ENCODE measurements at regions not wholly inside any gene's neighbourhood (a gene's known extent, or its start where the extent isn't known, plus 50 kb on each side); places are given as distances from the start of the nearest gene placed in this dataset.

DNA sequence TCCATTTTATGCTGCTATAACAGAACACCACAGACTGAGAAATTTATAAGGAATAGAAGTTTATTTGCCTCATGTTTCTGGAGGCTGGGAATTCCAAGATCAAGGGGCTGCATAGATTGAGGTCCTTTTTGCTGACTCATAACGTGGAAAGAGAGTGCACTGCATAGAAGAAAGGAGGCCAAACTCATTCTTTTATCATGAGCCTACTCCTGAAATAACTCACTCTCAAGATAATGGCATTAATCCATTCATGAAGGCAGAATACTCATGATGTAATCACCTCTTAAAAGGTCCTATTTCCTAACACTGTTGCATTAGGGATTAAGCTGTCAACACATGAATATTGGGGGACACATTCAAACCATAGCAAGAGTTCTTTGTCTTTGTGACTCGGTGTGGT, 60.0 kb upstream of the FBXO33 start:
- Histone ChIP-seq H3K4me1 (ENCODE audit: control insufficient read depth, insufficient read depth, low read length) (peaks cover 4% of the 10 kb centered on the region), H3K9me3 (ENCODE audit: control insufficient read depth, insufficient read depth, low read length) (no peaks in the 10 kb centered on the region), H3K27ac (ENCODE audit: low read depth, low read length) (no peak overlapping the region), H3K36me3 (ENCODE audit: control insufficient read depth, insufficient read depth, low read length) (no peaks in the 10 kb centered on the region), H3K27me3 (ENCODE audit: control insufficient read depth, insufficient read depth, low read length) (no peaks in the 10 kb centered on the region), H3K4me3 (ENCODE audit: low read depth, low read length) (no peak overlapping the region)
- DNase-seq (ENCODE audit: low read depth in 4 of 6, low spot score in 6 of 6), result no peak
- no CpG with 5 or more reads among the region's 2 CpGs for WGBS (ENCODE audit: insufficient coverage)

DNA sequence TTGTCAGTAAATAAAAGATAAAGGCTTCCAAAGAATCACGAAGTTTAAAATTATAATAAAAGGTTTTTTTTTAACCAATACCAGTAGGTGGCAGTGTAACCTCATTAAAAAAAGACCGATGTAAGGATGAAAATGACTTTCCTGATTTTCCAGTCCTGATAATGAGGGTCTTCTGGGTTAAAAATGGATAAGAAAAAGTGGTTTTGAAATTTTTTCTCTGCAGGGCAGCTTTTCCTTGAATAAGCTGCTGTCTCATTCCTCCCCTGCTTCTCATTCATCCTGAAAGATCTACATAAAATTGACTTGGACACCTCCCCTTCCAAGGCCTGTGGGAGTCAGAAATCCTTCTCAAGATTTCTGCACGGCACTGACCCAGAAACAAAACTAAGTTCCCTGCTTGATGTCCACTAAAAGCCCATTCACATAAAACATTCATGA, 58.9 kb upstream of the FBXO33 start:
- peak in 5 of 6 donors; percentile 56 to 94 (median 62) for DNase-seq (ENCODE audit: low read depth in 4 of 6, low spot score in 6 of 6)
- H3K9me3 ChIP-seq (ENCODE audit: control insufficient read depth, insufficient read depth, low read length), result no peaks in the 10 kb centered on the region
- peaks cover 4% of the 10 kb centered on the region for H3K4me1 ChIP-seq (ENCODE audit: control insufficient read depth, insufficient read depth, low read length)
- peak overlapping the region; percentile 19 for H3K27ac ChIP-seq (ENCODE audit: low read depth, low read length)
- H3K4me3 ChIP-seq (ENCODE audit: low read depth, low read length), result no peak overlapping the region
- WGBS (ENCODE audit: insufficient coverage), result no CpG with 5 or more reads among the region's 3 CpGs
- no peaks in the 10 kb centered on the region for H3K27me3 ChIP-seq (ENCODE audit: control insufficient read depth, insufficient read depth, low read length)
- H3K36me3 ChIP-seq (ENCODE audit: control insufficient read depth, insufficient read depth, low read length), result no peaks in the 10 kb centered on the region

GRCh38 chr14:39488600-39488999, 56.4 kb upstream of the FBXO33 start:
- Histone ChIP-seq H3K9me3 (ENCODE audit: control insufficient read depth, insufficient read depth, low read length) (no peaks in the 10 kb centered on the region), H3K27me3 (ENCODE audit: control insufficient read depth, insufficient read depth, low read length) (no peaks in the 10 kb centered on the region), H3K36me3 (ENCODE audit: control insufficient read depth, insufficient read depth, low read length) (no peaks in the 10 kb centered on the region), H3K4me1 (ENCODE audit: control insufficient read depth, insufficient read depth, low read length) (peaks cover 4% of the 10 kb centered on the region), H3K4me3 (ENCODE audit: low read depth, low read length) (no peak overlapping the region), H3K27ac (ENCODE audit: low read depth, low read length) (no peak overlapping the region)
- WGBS (ENCODE audit: insufficient coverage), result 29% methylated on average over 1 of the region's 1 CpG
- DNase-seq (ENCODE audit: low read depth in 4 of 6, low spot score in 6 of 6), result peak; percentile 53 to 95 (median 70)

DNA sequence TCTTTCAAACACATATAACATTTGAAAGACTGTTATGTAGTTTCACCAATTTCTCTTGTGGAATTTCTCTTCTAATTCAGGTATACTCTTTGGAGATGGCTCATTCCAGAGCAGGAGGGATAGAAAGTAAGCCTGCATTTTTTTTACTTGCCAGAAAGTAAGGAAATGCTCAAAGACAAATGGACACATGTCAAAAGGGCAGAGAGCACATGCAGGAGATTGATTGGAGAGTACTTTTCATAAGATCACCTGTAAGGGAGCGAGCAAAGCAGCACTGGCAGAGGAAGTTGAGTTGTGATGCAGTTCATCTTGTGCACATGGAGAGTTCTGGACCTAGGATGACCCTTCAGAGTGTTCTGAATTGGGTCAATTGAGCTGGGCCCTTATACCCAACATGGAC, 51.4 kb upstream of the FBXO33 start:
- Histone ChIP-seq H3K27ac (ENCODE audit: low read depth, low read length) (no peak overlapping the region), H3K4me1 (ENCODE audit: control insufficient read depth, insufficient read depth, low read length) (peaks cover 2% of the 10 kb centered on the region), H3K27me3 (ENCODE audit: control insufficient read depth, insufficient read depth, low read length) (no peaks in the 10 kb centered on the region), H3K36me3 (ENCODE audit: control insufficient read depth, insufficient read depth, low read length) (no peaks in the 10 kb centered on the region), H3K4me3 (ENCODE audit: low read depth, low read length) (no peak overlapping the region), H3K9me3 (ENCODE audit: control insufficient read depth, insufficient read depth, low read length) (no peaks in the 10 kb centered on the region)
- DNase-seq (ENCODE audit: low read depth in 4 of 6, low spot score in 6 of 6), result no peak
- WGBS (ENCODE audit: insufficient coverage), result 90% methylated on average over 1 of the region's 1 CpG
